ENCODE measurements at regions not wholly inside any gene's neighbourhood (a gene's known extent, or its start where the extent isn't known, plus 50 kb on each side); places are given as distances from the start of the nearest gene placed in this dataset.
A peak's percentile ranks its signal among the peaks of the same experiment; 100 is the strongest.

DNA sequence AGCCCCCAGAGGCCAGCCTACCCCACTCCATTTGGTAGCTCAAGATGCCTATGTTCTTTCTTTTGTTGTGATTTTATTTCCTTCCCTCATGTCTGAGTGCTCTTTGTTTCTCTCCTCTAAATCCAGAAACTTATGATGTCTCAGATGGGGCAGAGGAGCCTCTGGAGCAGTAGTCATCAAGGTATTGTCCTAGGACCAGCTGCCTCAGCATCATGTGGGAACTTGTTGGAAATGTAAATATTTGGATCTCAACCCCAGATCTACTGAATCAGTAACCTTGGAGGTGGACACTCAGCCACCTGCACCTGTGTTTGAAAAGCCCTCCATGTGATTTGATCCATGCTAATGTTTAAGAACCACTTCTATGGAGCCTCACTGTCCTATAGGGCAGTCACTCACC is 593.1 kb upstream of the PLXNA2 start:
- no peak for TF ChIP-seq POLR2AphosphoS5 (IDR thresholded peaks at IDR 0.05; ENCODE audit: low read depth, low read length)
- TF ChIP-seq PAX5 (IDR thresholded peaks at IDR 0.05; ENCODE audit: insufficient read depth, low read length, severe bottlenecking) = no peak
- no peak for TF ChIP-seq TAF1 (IDR thresholded peaks at IDR 0.05; ENCODE audit: low read depth, low read length)
- no peak for TF ChIP-seq SPI1 (IDR thresholded peaks at IDR 0.05; ENCODE audit: low read depth, low read length)
- TF ChIP-seq POU2F2 (IDR thresholded peaks at IDR 0.05; ENCODE audit: low read depth, low read length) = no peak
- TF ChIP-seq POLR2A (IDR thresholded peaks at IDR 0.05; ENCODE audit: low read depth, low read length) = no peak
- FAIRE-seq = no peak
- no peak for DNase-seq (ENCODE audit: insufficient read length, low spot score)

DNA sequence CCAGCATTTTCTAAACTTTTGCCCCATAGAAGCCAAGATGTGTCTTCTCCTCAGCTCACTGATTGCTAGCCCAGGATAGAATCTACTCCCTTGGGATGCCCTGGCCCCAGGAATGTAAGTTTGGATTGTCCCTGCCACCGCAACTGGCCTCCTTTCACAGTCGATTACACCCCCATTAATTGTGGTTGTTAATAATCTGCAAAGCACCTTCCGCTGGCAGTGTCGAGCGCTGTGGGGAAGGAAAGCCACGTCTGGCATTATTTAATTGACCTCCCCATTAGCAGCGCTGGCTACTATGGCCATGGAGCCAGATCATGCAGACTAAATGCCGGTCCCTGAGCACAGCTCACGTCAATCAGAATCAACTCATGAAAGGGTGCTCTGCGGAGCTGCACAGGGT is 597.3 kb upstream of the PLXNA2 start:
- FAIRE-seq = no peak
- no peak for DNase-seq (ENCODE audit: insufficient read length, low spot score)
- no peak for TF ChIP-seq POU2F2 (IDR thresholded peaks at IDR 0.05; ENCODE audit: low read depth, low read length)
- TF ChIP-seq PAX5 (IDR thresholded peaks at IDR 0.05; ENCODE audit: insufficient read depth, low read length, severe bottlenecking) = no peak

DNA sequence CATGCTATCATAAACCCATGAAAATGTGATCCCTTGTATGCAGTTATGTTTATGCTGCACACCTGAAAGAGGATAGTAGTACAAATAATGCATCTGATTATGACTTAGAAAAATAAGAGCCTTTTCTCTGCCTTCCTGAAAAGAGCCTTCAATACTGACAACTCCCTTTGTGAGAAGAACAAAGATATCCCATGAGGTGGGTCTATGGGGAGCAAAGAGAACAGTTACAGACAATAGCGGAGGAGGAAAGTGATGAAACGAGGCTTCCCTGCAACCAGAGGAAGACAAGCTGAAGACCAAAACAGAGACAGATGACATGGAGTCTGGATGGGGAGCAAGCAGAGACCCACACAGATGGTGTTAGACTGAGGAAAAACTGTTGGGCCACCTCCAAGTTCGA is 598.3 kb upstream of the PLXNA2 start:
- TF ChIP-seq PAX5 (IDR thresholded peaks at IDR 0.05; ENCODE audit: insufficient read depth, low read length, severe bottlenecking) (no peak), TAF1 (IDR thresholded peaks at IDR 0.05; ENCODE audit: low read depth, low read length) (no peak), SPI1 (IDR thresholded peaks at IDR 0.05; ENCODE audit: low read depth, low read length) (no peak), POLR2AphosphoS5 (IDR thresholded peaks at IDR 0.05; ENCODE audit: low read depth, low read length) (no peak), POLR2A (IDR thresholded peaks at IDR 0.05; ENCODE audit: low read depth, low read length) (no peak), POU2F2 (IDR thresholded peaks at IDR 0.05; ENCODE audit: low read depth, low read length) (no peak)
- FAIRE-seq (no peak), DNase-seq (ENCODE audit: insufficient read length, low spot score) (no peak)

DNA sequence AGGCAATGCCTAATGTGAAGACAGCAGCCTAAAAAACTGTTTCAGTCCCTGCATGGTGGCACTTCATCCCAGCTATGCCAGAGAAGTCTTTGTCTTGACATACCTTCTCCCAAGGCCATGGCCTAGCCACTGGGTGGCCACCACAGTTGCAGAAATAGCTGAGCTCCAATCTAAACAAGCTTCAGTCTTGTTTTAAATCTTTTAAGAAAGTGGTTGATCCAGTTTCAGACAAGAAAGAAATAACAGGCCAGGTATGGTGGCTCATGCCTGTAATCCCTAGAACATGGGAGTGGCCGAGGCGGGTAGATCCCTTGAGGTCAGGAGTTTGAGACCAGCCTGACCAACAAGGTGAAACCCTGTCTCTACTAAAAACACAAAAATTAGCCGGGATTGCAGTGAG is 600.0 kb upstream of the PLXNA2 start:
- no peak for DNase-seq (ENCODE audit: insufficient read length, low spot score)
- no peak for TF ChIP-seq TAF1 (IDR thresholded peaks at IDR 0.05; ENCODE audit: low read depth, low read length)
- TF ChIP-seq POU2F2 (IDR thresholded peaks at IDR 0.05; ENCODE audit: low read depth, low read length) = no peak
- no peak for TF ChIP-seq PAX5 (IDR thresholded peaks at IDR 0.05; ENCODE audit: insufficient read depth, low read length, severe bottlenecking)
- TF ChIP-seq SPI1 (IDR thresholded peaks at IDR 0.05; ENCODE audit: low read depth, low read length) = no peak
- no peak for TF ChIP-seq POLR2AphosphoS5 (IDR thresholded peaks at IDR 0.05; ENCODE audit: low read depth, low read length)
- TF ChIP-seq POLR2A (IDR thresholded peaks at IDR 0.05; ENCODE audit: low read depth, low read length) = no peak
- no peak for FAIRE-seq

DNA sequence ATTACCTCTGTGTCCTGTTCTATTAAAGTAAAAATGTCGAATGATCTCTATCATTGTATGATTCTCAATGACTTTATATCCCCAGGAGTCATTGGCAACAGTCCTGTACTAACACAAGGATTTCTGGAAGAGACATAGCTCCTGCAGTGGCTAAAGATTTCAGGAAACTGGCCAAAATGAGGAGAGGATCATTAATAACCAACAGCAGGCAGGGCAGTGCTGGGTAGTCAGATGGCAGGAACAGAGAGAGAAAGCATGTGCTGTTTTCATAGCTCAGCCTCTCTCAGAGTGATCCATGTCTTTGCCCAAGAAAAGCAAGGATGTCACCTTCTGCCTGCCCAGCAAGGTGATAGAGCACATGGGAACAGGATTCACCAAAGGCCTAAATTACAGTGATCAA is 604.7 kb upstream of the PLXNA2 start:
- DNase-seq (ENCODE audit: insufficient read length, low spot score) (no peak), FAIRE-seq (no peak)
- TF ChIP-seq TAF1 (IDR thresholded peaks at IDR 0.05; ENCODE audit: low read depth, low read length) (no peak), POLR2A (IDR thresholded peaks at IDR 0.05; ENCODE audit: low read depth, low read length) (no peak), POLR2AphosphoS5 (IDR thresholded peaks at IDR 0.05; ENCODE audit: low read depth, low read length) (no peak), POU2F2 (IDR thresholded peaks at IDR 0.05; ENCODE audit: low read depth, low read length) (no peak), PAX5 (IDR thresholded peaks at IDR 0.05; ENCODE audit: insufficient read depth, low read length, severe bottlenecking) (no peak), SPI1 (IDR thresholded peaks at IDR 0.05; ENCODE audit: low read depth, low read length) (no peak)

DNA sequence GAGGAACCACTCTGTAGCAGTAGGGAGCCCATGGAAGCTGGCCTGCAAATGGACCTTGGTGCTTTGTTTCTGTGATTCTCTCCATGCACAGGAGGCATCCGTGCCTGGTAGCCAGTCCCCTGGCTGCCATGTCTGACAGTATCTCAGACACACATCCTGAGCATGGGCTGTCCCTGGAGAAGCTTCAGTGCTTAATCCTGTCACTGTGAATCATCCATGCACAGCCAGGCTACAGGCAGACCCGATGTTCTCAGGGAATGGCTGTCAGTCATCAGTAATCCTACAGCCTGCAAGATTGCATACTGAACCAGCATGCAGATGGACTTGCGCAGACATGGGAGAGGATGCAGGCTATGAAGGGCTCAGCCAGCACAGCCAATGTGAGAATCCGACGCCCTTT is 606.3 kb upstream of the PLXNA2 start:
- DNase-seq (ENCODE audit: insufficient read length, low spot score) = no peak
- no peak for FAIRE-seq
- no peak for TF ChIP-seq POU2F2 (IDR thresholded peaks at IDR 0.05; ENCODE audit: low read depth, low read length)

DNA sequence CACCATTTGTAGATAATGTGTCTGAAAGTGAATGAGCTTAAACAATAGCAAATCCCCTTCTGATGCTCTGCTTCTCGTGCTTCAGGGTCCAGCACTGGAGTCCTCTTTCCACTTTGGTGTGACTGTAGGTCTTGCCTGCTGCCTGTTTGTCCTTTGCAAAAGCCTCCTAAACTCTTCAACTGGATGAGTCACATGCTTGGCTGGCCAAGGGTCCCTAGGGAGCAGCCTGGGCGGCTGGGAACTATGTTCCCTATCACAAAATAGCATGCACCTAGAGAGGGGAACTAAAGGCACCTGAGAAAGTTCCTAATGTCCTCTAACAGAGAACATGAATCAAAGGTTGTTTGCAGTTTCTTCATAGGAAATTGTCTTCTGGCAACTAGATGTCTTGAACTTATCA is 607.2 kb upstream of the PLXNA2 start:
- TF ChIP-seq POLR2AphosphoS5 (IDR thresholded peaks at IDR 0.05; ENCODE audit: low read depth, low read length) = no peak
- TF ChIP-seq POLR2A (IDR thresholded peaks at IDR 0.05; ENCODE audit: low read depth, low read length) = no peak
- TF ChIP-seq SPI1 (IDR thresholded peaks at IDR 0.05; ENCODE audit: low read depth, low read length) = no peak

DNA sequence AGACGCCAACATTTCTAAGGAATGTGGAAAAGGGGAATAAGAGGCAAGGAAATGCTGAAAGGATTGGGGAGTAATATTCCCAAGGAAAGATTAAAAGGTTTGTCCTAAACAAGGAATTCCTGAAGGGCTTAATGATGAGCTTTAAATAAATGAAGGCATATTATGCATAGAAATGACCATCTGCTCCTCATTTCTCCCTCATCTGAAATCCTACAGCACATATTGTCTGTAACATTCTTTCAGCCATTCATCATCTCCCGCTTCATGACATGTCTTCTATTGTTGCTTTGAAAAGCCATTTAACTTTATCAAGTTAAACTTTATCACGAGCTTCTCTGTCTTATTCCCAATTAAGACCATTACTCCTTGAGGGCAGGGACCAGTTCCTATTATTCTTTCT is 608.7 kb upstream of the PLXNA2 start:
- no peak for TF ChIP-seq POLR2AphosphoS5 (IDR thresholded peaks at IDR 0.05; ENCODE audit: low read depth, low read length)
- no peak for TF ChIP-seq TAF1 (IDR thresholded peaks at IDR 0.05; ENCODE audit: low read depth, low read length)
- TF ChIP-seq POLR2A (IDR thresholded peaks at IDR 0.05; ENCODE audit: low read depth, low read length) = no peak
- TF ChIP-seq PAX5 (IDR thresholded peaks at IDR 0.05; ENCODE audit: insufficient read depth, low read length, severe bottlenecking) = no peak
- TF ChIP-seq POU2F2 (IDR thresholded peaks at IDR 0.05; ENCODE audit: low read depth, low read length) = no peak
- TF ChIP-seq SPI1 (IDR thresholded peaks at IDR 0.05; ENCODE audit: low read depth, low read length) = no peak
- no peak for FAIRE-seq
- DNase-seq (ENCODE audit: insufficient read length, low spot score) = no peak

More for the DNA sequence above, 607.2 kb upstream of the PLXNA2 start:
- FAIRE-seq = no peak
- no peak for DNase-seq (ENCODE audit: insufficient read length, low spot score)

DNA sequence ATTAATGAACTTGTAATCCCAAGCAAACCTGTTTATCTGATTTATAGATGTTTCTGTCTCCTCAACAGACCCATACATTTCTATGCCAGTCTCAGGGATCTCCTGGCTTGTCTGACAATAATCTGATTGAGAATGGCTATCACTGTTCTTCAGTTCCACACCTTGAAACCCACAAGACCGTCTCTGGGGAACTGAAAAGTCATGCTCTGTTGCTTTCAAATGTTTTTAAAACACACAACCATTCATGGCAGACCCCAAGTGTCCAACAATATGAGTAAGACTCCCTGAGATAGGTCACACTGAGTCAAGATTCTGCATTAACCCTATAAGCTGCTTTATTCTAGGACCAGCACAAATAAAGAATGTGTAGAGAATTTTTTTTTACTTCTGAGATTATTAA is 611.2 kb upstream of the PLXNA2 start:
- TF ChIP-seq SPI1 (IDR thresholded peaks at IDR 0.05; ENCODE audit: low read depth, low read length) (peak; percentile 82), POLR2A (IDR thresholded peaks at IDR 0.05; ENCODE audit: low read depth, low read length) (no peak), PAX5 (IDR thresholded peaks at IDR 0.05; ENCODE audit: insufficient read depth, low read length, severe bottlenecking) (peak; percentile 85)
- DNase-seq (ENCODE audit: insufficient read length, low spot score) (peak; percentile 2), FAIRE-seq (peak; percentile 72)

DNA sequence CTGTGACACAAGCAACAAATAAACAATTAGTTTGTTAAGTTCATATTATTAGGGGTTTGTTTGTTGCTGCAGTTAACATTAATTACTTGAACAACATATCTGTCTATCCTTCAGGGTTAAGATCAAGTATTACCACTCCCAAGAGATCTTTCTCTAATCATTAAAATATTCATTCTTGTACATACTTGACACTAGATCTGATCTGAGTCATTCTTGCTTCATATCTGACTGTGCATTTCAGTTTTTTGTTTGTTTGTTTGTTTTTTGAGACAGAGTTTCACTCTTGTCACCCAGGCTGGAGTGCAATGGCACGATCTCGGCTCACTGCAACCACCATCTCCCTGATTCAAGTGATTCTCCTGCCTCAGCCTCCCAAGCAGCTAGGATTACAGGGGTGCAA is 613.3 kb upstream of the PLXNA2 start:
- no peak for TF ChIP-seq POU2F2 (IDR thresholded peaks at IDR 0.05; ENCODE audit: low read depth, low read length)
- TF ChIP-seq POLR2A (IDR thresholded peaks at IDR 0.05; ENCODE audit: low read depth, low read length) = no peak
- TF ChIP-seq POLR2AphosphoS5 (IDR thresholded peaks at IDR 0.05; ENCODE audit: low read depth, low read length) = no peak
- no peak for TF ChIP-seq PAX5 (IDR thresholded peaks at IDR 0.05; ENCODE audit: insufficient read depth, low read length, severe bottlenecking)
- DNase-seq (ENCODE audit: insufficient read length, low spot score) (no peak), FAIRE-seq (no peak)

DNA sequence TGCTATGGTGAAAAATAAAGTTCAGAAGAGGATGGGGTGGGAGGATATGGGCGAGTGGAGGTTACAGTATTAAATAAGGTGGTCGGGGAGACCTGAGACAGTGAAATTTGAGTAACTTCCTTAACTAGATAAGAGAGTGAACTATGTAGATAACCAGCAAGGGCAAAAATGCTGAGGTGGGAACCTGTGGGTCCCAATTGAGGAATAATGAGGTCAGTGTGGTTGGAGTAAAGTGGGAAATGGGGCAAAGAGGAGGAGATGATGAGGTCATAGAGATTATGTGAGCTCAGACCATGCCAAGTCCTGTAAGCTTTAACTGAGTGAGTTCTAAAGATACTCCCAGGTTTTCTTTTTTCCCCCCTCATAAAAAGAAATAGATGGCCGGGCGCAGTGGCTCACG is 614.6 kb upstream of the PLXNA2 start:
- TF ChIP-seq POLR2AphosphoS5 (IDR thresholded peaks at IDR 0.05; ENCODE audit: low read depth, low read length) = no peak
- no peak for TF ChIP-seq SPI1 (IDR thresholded peaks at IDR 0.05; ENCODE audit: low read depth, low read length)
- TF ChIP-seq POLR2A (IDR thresholded peaks at IDR 0.05; ENCODE audit: low read depth, low read length) = no peak
- TF ChIP-seq TAF1 (IDR thresholded peaks at IDR 0.05; ENCODE audit: low read depth, low read length) = no peak
- no peak for TF ChIP-seq PAX5 (IDR thresholded peaks at IDR 0.05; ENCODE audit: insufficient read depth, low read length, severe bottlenecking)
- no peak for DNase-seq (ENCODE audit: insufficient read length, low spot score)
- no peak for FAIRE-seq

All from GM12891 (cell line).